ENCODE measurements at regions not wholly inside any gene's neighbourhood (a gene's known extent, or its start where the extent isn't known, plus 50 kb on each side); places are given as distances from the start of the nearest gene placed in this dataset.

- no peak for TF ChIP-seq CTCF (IDR thresholded peaks at IDR 0.05)
- TF ChIP-seq POLR2AphosphoS5 (IDR thresholded peaks at IDR 0.05) = no peak
These were observed 121.5 kb upstream of the ZNF438 start for GRCh38 chr10:31153161-31153560.

All from esophagus muscularis mucosa (tissue), 3 donors.